ENCODE measurements at regions not wholly inside any gene's neighbourhood (a gene's known extent, or its start where the extent isn't known, plus 50 kb on each side); places are given as distances from the start of the nearest gene placed in this dataset.
A peak's percentile ranks its signal among the peaks of the same experiment; 100 is the strongest.

DNA sequence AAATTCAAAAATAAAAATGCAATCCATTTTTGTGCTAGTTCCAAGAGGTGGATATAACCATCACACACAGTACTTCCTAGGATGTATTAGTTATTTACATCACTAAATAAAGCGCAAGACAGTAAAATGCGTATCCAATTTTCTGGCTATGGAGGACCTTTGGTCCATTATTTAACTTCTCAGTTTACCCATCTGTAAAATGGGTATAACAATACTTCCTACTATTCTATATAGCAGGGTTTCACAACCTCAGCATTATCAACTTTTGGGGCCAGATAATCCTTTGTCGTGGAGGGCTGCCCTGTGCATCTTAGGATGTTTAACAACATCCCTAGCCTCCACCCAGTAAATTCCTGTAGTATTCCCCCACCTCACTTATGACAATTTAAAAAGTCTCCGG, 275.1 kb upstream of the PKDCC start:
- H3K9me3 ChIP-seq (ENCODE audit: insufficient read depth, low read length), result peaks cover 6% of the 10 kb centered on the region; the same call in 1 of the 2 replicates
- TF ChIP-seq SUZ12 (IDR thresholded peaks at IDR 0.05; ENCODE audit: extremely low read depth, insufficient read depth, insufficient read length) (no peak), ZNF274 (IDR thresholded peaks at IDR 0.05; ENCODE audit: low read depth, low read length) (no peak), YY1 (IDR thresholded peaks at IDR 0.05; ENCODE audit: insufficient read depth, insufficient read length) (no peak)
- no peaks in the 10 kb centered on the region for H3K4me1 ChIP-seq (ENCODE audit: insufficient read depth, insufficient read length)
- no peaks in the 10 kb centered on the region for H3K27me3 ChIP-seq (ENCODE audit: insufficient read depth, insufficient read length)
- DNase-seq (ENCODE audit: low read depth, low spot score), result no peak
- H3K9ac ChIP-seq (ENCODE audit: insufficient read length, low read depth), result no peak overlapping the region
- no peaks in the 10 kb centered on the region for H3K36me3 ChIP-seq (ENCODE audit: insufficient read depth, insufficient read length, low read length)
- no peak overlapping the region for H3K4me3 ChIP-seq (ENCODE audit: insufficient read length, low read depth)

GRCh38 chr2:41774011-41774605, 273.7 kb upstream of the PKDCC start:
- H3K9me3 ChIP-seq (ENCODE audit: insufficient read depth, low read length), result peaks cover 6% of the 10 kb centered on the region; the same call in 1 of the 2 replicates
- no peak overlapping the region for H3K9ac ChIP-seq (ENCODE audit: insufficient read length, low read depth)
- no peaks in the 10 kb centered on the region for H3K36me3 ChIP-seq (ENCODE audit: insufficient read depth, insufficient read length, low read length)
- TF ChIP-seq SUZ12 (IDR thresholded peaks at IDR 0.05; ENCODE audit: extremely low read depth, insufficient read depth, insufficient read length) (no peak), ZNF274 (IDR thresholded peaks at IDR 0.05; ENCODE audit: low read depth, low read length) (no peak), YY1 (IDR thresholded peaks at IDR 0.05; ENCODE audit: insufficient read depth, insufficient read length) (no peak)
- no peaks in the 10 kb centered on the region for H3K4me1 ChIP-seq (ENCODE audit: insufficient read depth, insufficient read length)
- no peaks in the 10 kb centered on the region for H3K27me3 ChIP-seq (ENCODE audit: insufficient read depth, insufficient read length)
- DNase-seq (ENCODE audit: low read depth, low spot score), result no peak
- no peak overlapping the region for H3K4me3 ChIP-seq (ENCODE audit: insufficient read length, low read depth)

DNA sequence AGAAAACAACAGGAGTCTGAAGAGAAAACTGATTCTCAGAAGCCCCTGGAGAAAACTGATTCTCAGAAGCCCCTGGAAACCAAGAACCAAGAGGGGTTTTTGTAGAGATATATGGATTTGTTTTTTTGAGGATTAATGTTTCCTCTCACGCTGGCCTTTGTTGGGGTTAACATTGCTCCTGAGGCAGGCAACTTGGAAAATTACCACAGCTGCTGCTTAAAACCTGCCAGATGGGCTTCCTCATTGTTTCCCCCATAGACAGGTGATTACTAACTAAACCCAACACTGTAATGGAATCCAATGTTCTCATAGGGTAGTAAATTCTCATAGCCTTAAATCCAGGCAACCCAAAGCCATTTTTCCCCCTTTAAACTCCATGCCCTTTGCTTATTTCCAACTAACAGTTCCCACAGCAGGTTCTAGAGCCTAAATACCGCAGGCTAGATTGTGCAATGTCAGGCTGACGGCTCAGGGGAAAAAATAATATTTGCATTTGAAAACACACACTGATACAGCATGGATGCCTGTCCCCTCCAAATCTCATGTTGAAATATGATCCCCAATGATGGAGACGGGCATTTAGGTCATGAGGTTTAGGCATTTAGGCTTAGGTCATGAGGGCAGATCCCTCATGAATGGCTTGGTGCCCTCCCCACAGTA, 272.3 kb upstream of the PKDCC start:
- Histone ChIP-seq H3K4me1 (ENCODE audit: insufficient read depth, insufficient read length) (no peaks in the 10 kb centered on the region), H3K9me3 (ENCODE audit: insufficient read depth, low read length) (peaks cover 6% of the 10 kb centered on the region; the same call in 1 of the 2 replicates), H3K4me3 (ENCODE audit: insufficient read length, low read depth) (no peak overlapping the region), H3K36me3 (ENCODE audit: insufficient read depth, insufficient read length, low read length) (no peaks in the 10 kb centered on the region), H3K9ac (ENCODE audit: insufficient read length, low read depth) (no peak overlapping the region), H3K27me3 (ENCODE audit: insufficient read depth, insufficient read length) (no peaks in the 10 kb centered on the region)
- DNase-seq (ENCODE audit: low read depth, low spot score), result no peak
- TF ChIP-seq YY1 (IDR thresholded peaks at IDR 0.05; ENCODE audit: insufficient read depth, insufficient read length) (no peak), SUZ12 (IDR thresholded peaks at IDR 0.05; ENCODE audit: extremely low read depth, insufficient read depth, insufficient read length) (no peak), ZNF274 (IDR thresholded peaks at IDR 0.05; ENCODE audit: low read depth, low read length) (no peak)

- DNase-seq (ENCODE audit: low read depth, low spot score), result no peak
- no peaks in the 10 kb centered on the region for H3K36me3 ChIP-seq (ENCODE audit: insufficient read depth, insufficient read length, low read length)
- H3K4me1 ChIP-seq (ENCODE audit: insufficient read depth, insufficient read length), result no peaks in the 10 kb centered on the region
- TF ChIP-seq ZNF274 (IDR thresholded peaks at IDR 0.05; ENCODE audit: low read depth, low read length), result no peak
- no peak for TF ChIP-seq SUZ12 (IDR thresholded peaks at IDR 0.05; ENCODE audit: extremely low read depth, insufficient read depth, insufficient read length)
- TF ChIP-seq YY1 (IDR thresholded peaks at IDR 0.05; ENCODE audit: insufficient read depth, insufficient read length), result no peak
- no peak overlapping the region for H3K9ac ChIP-seq (ENCODE audit: insufficient read length, low read depth)
- H3K9me3 ChIP-seq (ENCODE audit: insufficient read depth, low read length), result peaks cover 6% of the 10 kb centered on the region; the same call in 1 of the 2 replicates
- H3K4me3 ChIP-seq (ENCODE audit: insufficient read length, low read depth), result no peak overlapping the region
- no peaks in the 10 kb centered on the region for H3K27me3 ChIP-seq (ENCODE audit: insufficient read depth, insufficient read length)
These were observed 267.9 kb upstream of the PKDCC start for GRCh38 chr2:41779888-41780287.

GRCh38 chr2:41782306-41783158, 265.3 kb upstream of the PKDCC start:
- peak; percentile 46 for DNase-seq (ENCODE audit: low read depth, low spot score)
- Histone ChIP-seq H3K4me3 (ENCODE audit: insufficient read length, low read depth) (no peak overlapping the region), H3K9ac (ENCODE audit: insufficient read length, low read depth) (no peak overlapping the region), H3K36me3 (ENCODE audit: insufficient read depth, insufficient read length, low read length) (no peaks in the 10 kb centered on the region), H3K9me3 (ENCODE audit: insufficient read depth, low read length) (no peaks in the 10 kb centered on the region), H3K27me3 (ENCODE audit: insufficient read depth, insufficient read length) (no peaks in the 10 kb centered on the region), H3K4me1 (ENCODE audit: insufficient read depth, insufficient read length) (no peaks in the 10 kb centered on the region)
- no peak for TF ChIP-seq SUZ12 (IDR thresholded peaks at IDR 0.05; ENCODE audit: extremely low read depth, insufficient read depth, insufficient read length)
- no peak for TF ChIP-seq ZNF274 (IDR thresholded peaks at IDR 0.05; ENCODE audit: low read depth, low read length)
- TF ChIP-seq YY1 (IDR thresholded peaks at IDR 0.05; ENCODE audit: insufficient read depth, insufficient read length), result no peak

DNA sequence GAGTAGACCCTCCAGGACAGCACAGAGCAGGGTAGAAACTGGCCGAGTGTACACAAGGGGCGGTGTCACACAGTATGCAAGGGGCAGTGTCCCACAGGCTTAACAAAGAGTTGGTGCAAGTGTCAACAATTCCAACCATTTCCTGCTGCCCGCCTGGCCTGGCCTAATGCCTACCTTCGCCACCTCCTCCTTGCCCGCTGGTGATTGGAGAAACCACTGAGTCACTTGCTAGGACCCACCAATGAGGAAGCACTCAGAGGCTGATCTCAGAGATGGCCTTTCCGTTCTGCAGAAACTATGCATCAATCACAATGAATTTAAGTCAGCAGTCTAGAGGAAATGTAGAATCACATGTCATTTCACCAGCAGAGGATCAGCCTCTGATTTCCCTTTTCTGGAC, 263.3 kb upstream of the PKDCC start:
- no peak for DNase-seq (ENCODE audit: low read depth, low spot score)
- Histone ChIP-seq H3K4me1 (ENCODE audit: insufficient read depth, insufficient read length) (no peaks in the 10 kb centered on the region), H3K36me3 (ENCODE audit: insufficient read depth, insufficient read length, low read length) (no peaks in the 10 kb centered on the region), H3K4me3 (ENCODE audit: insufficient read length, low read depth) (no peak overlapping the region), H3K9ac (ENCODE audit: insufficient read length, low read depth) (no peak overlapping the region), H3K27me3 (ENCODE audit: insufficient read depth, insufficient read length) (no peaks in the 10 kb centered on the region), H3K9me3 (ENCODE audit: insufficient read depth, low read length) (no peaks in the 10 kb centered on the region)
- no peak for TF ChIP-seq SUZ12 (IDR thresholded peaks at IDR 0.05; ENCODE audit: extremely low read depth, insufficient read depth, insufficient read length)
- no peak for TF ChIP-seq YY1 (IDR thresholded peaks at IDR 0.05; ENCODE audit: insufficient read depth, insufficient read length)
- TF ChIP-seq ZNF274 (IDR thresholded peaks at IDR 0.05; ENCODE audit: low read depth, low read length), result no peak

Measured in NT2/D1 (cell line).